ENCODE measurements at regions not wholly inside any gene's neighbourhood (a gene's known extent, or its start where the extent isn't known, plus 50 kb on each side); places are given as distances from the start of the nearest gene placed in this dataset.

DNA sequence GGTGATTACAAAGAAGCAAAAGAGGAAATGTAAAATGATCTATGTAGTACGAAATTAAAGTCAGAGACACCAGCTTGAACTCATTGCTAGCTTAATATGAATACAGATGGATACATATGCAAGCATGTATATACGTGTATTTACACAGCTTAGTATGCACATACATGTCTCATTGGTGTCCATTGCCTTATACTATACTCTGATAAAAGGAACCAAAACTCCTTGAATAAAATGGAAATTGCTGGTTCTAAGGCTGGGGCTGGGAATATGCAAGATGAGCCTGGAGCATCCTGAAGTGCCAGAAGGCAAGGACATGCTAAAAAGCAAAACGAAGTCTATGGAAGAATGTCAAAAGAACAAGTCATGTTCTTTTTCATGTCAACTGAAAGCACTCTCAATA is 1424.4 kb upstream of the SLC39A10 start:
- H3K4me3 ChIP-seq: no peak overlapping the region
- no peaks in the 10 kb centered on the region for H3K4me1 ChIP-seq
- ATAC-seq (no peak), FAIRE-seq (no peak), DNase-seq (ENCODE audit: low read depth in 1 of 2, low spot score in 1 of 2) (no peak)
- ChIA-PET POLR2A (no interaction called here), CTCF (no interaction called here)
- H3K27ac ChIP-seq: no peak overlapping the region
- 25% methylated on average over 3 of the region's 3 CpGs for WGBS (ENCODE audit: missing lambda C conversion rate)
- H3K9me3 ChIP-seq: no peaks in the 10 kb centered on the region
- no peak overlapping the region for H3K4me2 ChIP-seq
- TF ChIP-seq MAZ (IDR thresholded peaks at IDR 0.05; ENCODE audit: borderline replicate concordance, low read depth, low read length): no peak
- TF ChIP-seq RAD21 (conservative IDR thresholded peaks at IDR 0.05 in 1 of 2, IDR thresholded peaks at IDR 0.05 in 1 of 2): no peak
- TF ChIP-seq TFCP2L1 (CRISPR knock-in tag; IDR thresholded peaks at IDR 0.05): no peak
- no peak for TF ChIP-seq CEBPB (IDR thresholded peaks at IDR 0.05)
- TF ChIP-seq, protein P1, sequence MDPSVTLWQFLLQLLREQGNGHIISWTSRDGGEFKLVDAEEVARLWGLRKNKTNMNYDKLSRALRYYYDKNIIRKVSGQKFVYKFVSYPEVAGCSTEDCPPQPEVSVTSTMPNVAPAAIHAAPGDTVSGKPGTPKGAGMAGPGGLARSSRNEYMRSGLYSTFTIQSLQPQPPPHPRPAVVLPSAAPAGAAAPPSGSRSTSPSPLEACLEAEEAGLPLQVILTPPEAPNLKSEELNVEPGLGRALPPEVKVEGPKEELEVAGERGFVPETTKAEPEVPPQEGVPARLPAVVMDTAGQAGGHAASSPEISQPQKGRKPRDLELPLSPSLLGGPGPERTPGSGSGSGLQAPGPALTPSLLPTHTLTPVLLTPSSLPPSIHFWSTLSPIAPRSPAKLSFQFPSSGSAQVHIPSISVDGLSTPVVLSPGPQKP (IDR thresholded peaks at IDR 0.05; ENCODE audit: low read depth, low read length): no peak
- TF ChIP-seq CBX8 (IDR thresholded peaks at IDR 0.05): no peak
- TF ChIP-seq BHLHE40 (IDR thresholded peaks at IDR 0.05; ENCODE audit: low read depth, low read length): no peak
- TF ChIP-seq FOSL2 (IDR thresholded peaks at IDR 0.05): no peak
- no peak for TF ChIP-seq FOSL2 (CRISPR knock-in tag; IDR thresholded peaks at IDR 0.05)
- no peak for TF ChIP-seq KDM5A (IDR thresholded peaks at IDR 0.05)
- no peak for TF ChIP-seq NPAS2 (CRISPR knock-in tag; IDR thresholded peaks at IDR 0.05; ENCODE audit: borderline replicate concordance)

GRCh38 chr2:194223218-194223617 is 1433.8 kb upstream of the SLC39A10 start:
- POLR2A ChIA-PET: no interaction called here
- 10% methylated on average over 1 of the region's 1 CpG for WGBS (ENCODE audit: missing lambda C conversion rate)
- no peak for TF ChIP-seq PBX3 (IDR thresholded peaks at IDR 0.05)
- TF ChIP-seq HDAC2 (IDR thresholded peaks at IDR 0.05): no peak
- no peak for TF ChIP-seq GATA3 (IDR thresholded peaks at IDR 0.05; ENCODE audit: borderline replicate concordance)
- no peak for TF ChIP-seq ZC3H11A (IDR thresholded peaks at IDR 0.05)
- TF ChIP-seq NFE2L2 (conservative IDR thresholded peaks at IDR 0.05; ENCODE audit: low read length): no peak
- TF ChIP-seq HEYL (CRISPR knock-in tag; IDR thresholded peaks at IDR 0.05): no peak
- TF ChIP-seq CHD2 (IDR thresholded peaks at IDR 0.05; ENCODE audit: low read length, partially characterized antibody): no peak
- no peak for TF ChIP-seq MAZ (IDR thresholded peaks at IDR 0.05; ENCODE audit: borderline replicate concordance, low read depth, low read length)
- TF ChIP-seq JUN (IDR thresholded peaks at IDR 0.05): no peak

DNA sequence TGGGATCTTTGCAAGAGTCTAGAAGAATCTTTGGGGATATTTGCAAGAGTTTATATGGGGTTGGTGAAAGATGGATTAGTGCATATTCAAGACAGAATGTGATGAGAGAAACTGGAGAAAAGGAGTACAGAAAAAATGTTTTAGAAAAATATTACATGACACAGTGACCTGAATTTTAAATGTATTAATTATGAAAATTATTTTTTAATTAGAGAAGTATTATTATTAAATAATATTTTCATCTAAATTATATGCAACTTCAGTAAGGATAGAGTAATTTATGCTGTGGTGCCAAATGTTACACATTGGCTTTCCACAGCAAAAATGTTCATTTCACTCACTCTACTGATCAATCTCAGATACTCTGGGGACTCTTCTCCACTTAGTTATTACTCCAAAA is 1442.8 kb upstream of the SLC39A10 start:
- Histone ChIP-seq H3K4me3 (no peak overlapping the region), H3K4me1 (no peaks in the 10 kb centered on the region), H3K9me3 (no peaks in the 10 kb centered on the region), H3K4me2 (no peak overlapping the region), H3K27ac (no peak overlapping the region)
- DNase-seq (ENCODE audit: low read depth in 1 of 2, low spot score in 1 of 2): no peak
- ChIA-PET CTCF (no interaction called here), POLR2A (no interaction called here)
- ATAC-seq: no peak
- FAIRE-seq: no peak
- TF ChIP-seq, protein P2, sequence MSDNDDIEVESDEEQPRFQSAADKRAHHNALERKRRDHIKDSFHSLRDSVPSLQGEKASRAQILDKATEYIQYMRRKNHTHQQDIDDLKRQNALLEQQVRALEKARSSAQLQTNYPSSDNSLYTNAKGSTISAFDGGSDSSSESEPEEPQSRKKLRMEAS (IDR thresholded peaks at IDR 0.05): no peak
- TF ChIP-seq HEYL (CRISPR knock-in tag; IDR thresholded peaks at IDR 0.05): no peak
- no peak for TF ChIP-seq FOSB (CRISPR knock-in tag; IDR thresholded peaks at IDR 0.05)
- no peak for TF ChIP-seq MAFK (IDR thresholded peaks at IDR 0.05; ENCODE audit: partially characterized antibody)
- TF ChIP-seq KDM5A (IDR thresholded peaks at IDR 0.05): no peak
- no peak for TF ChIP-seq EP300 (IDR thresholded peaks at IDR 0.05)
- TF ChIP-seq RNF2 (IDR thresholded peaks at IDR 0.05; ENCODE audit: borderline replicate concordance, low read depth): no peak
- TF ChIP-seq JUNB (IDR thresholded peaks at IDR 0.05): no peak
- TF ChIP-seq MAZ (IDR thresholded peaks at IDR 0.05; ENCODE audit: borderline replicate concordance, low read depth, low read length): no peak
- no peak for TF ChIP-seq PBX3 (IDR thresholded peaks at IDR 0.05)
- TF ChIP-seq JUN (IDR thresholded peaks at IDR 0.05): no peak
- no peak for TF ChIP-seq CHD4 (IDR thresholded peaks at IDR 0.05; ENCODE audit: borderline replicate concordance)
- TF ChIP-seq RFX5 (IDR thresholded peaks at IDR 0.05): no peak
- TF ChIP-seq USF2 (IDR thresholded peaks at IDR 0.05): no peak
- TF ChIP-seq ZSCAN20 (CRISPR knock-in tag; IDR thresholded peaks at IDR 0.05): no peak

More at GRCh38 chr2:194223218-194223617, 1433.8 kb upstream of the SLC39A10 start:
- Histone ChIP-seq H3K4me3 (no peak overlapping the region), H3K9me3 (no peaks in the 10 kb centered on the region), H3K4me2 (no peak overlapping the region), H3K27ac (no peak overlapping the region), H3K4me1 (no peaks in the 10 kb centered on the region)
- no peak for ATAC-seq
- CTCF ChIA-PET: no interaction called here
- DNase-seq (ENCODE audit: low read depth in 1 of 2, low spot score in 1 of 2): no peak
- FAIRE-seq: no peak
